GM10266 (cell line): ENCODE measurements at regions not wholly inside any gene's neighbourhood (a gene's known extent, or its start where the extent isn't known, plus 50 kb on each side); places are given as distances from the start of the nearest gene placed in this dataset.
"Not testable (repeated sequence)": the region's sequence is repeated elsewhere in the genome, so short reads cannot be mapped to it uniquely, and the experiment has no call there.

Experiments
- DNase-seq: peaks from one replicate; pipeline ENCODE4 v3.0.0; 2012; ENCODE audit errors: extremely low spot score
- TF ChIP-seq, protein P1 (sequence below): IDR thresholded peaks from 2 replicates; pipeline ENCODE4 v1.5.1; 2012; ENCODE audit warnings: mild to moderate bottlenecking, low read depth; ENCODE audit not compliant: control insufficient read depth, insufficient read depth; ENCODE audit errors: missing control alignments

DNA sequence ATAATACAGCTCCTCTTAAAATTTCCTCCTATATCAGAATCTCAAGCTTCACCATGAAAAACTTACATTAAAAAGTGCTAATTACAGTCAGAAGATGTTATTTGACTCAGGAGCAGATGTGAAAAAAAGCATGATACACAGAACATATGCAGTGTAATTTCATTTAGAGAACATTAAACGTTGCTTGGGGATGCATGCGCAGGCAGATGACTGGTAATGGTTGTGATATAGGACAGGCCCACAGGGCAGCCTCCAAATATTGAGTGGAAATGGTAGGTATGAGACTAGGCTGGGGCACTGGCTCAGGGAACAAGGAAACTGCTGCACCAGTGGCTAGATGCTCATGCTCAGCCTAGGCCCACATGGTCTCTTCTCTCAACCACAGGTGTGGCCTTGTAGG, 69.7 kb downstream of the IARS1 start:
- TF ChIP-seq, protein P1, sequence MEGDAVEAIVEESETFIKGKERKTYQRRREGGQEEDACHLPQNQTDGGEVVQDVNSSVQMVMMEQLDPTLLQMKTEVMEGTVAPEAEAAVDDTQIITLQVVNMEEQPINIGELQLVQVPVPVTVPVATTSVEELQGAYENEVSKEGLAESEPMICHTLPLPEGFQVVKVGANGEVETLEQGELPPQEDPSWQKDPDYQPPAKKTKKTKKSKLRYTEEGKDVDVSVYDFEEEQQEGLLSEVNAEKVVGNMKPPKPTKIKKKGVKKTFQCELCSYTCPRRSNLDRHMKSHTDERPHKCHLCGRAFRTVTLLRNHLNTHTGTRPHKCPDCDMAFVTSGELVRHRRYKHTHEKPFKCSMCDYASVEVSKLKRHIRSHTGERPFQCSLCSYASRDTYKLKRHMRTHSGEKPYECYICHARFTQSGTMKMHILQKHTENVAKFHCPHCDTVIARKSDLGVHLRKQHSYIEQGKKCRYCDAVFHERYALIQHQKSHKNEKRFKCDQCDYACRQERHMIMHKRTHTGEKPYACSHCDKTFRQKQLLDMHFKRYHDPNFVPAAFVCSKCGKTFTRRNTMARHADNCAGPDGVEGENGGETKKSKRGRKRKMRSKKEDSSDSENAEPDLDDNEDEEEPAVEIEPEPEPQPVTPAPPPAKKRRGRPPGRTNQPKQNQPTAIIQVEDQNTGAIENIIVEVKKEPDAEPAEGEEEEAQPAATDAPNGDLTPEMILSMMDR, result no peak
- no peak for DNase-seq

DNA sequence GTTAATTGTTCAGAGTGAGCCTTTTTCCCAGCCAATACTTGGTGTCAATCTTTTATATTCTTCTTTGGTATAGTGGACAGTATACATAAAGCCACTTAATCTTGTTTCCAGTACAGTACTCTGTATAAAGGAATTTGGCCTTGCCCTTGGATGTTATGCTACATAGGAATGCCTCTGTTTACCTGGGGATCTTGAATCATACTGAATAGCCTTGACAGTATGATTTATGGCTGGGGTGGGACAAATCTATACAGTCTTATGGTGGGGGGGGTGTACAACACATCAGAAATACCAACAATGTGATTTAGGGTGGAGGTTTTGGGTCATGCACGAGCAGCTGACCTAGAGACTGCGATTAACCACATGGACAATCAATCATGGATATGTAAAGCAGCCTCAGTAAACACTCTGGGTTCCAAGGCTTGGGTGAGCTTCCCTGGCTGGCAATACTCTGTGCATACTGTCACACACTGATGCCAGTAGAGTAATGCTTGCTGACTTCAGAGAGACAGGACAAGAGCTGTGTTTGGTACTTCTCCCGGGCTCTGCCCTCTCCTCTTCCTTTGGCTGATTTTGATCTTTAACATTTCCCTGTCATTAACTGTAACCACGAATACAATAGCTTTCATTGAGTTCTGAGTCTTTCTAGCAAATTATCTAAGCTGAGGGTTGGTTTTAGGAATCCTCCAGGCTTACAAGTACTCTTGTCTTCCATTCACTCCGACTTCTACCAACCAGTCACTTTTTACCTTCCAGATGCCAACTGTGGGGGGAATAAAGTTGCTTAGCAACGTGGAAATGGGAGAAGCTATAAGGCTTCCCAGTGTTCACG, 84.6 kb downstream of the IARS1 start:
- TF ChIP-seq, protein P1, result no peak
- DNase-seq, result no peak

DNA sequence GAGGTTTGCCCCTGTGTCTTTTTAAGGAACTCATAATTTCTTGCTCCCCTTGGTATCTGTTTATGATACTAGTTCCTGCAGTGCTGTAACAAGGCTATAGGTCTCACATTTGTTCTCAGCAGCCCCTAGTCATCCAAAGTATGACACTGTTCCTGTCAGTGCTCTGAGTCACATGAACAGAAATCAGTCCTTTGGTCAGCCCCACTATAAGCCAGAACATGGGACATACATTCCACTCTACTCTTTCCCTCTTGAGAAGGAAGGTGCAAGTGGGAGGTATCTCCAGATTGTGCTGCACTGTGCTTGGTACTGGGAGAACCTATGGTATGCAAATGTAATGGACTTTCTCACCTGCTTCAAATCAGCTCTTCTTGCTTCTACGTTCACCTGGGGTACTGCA, 87.0 kb downstream of the IARS1 start:
- TF ChIP-seq, protein P1, result no peak
- no peak for DNase-seq

DNA sequence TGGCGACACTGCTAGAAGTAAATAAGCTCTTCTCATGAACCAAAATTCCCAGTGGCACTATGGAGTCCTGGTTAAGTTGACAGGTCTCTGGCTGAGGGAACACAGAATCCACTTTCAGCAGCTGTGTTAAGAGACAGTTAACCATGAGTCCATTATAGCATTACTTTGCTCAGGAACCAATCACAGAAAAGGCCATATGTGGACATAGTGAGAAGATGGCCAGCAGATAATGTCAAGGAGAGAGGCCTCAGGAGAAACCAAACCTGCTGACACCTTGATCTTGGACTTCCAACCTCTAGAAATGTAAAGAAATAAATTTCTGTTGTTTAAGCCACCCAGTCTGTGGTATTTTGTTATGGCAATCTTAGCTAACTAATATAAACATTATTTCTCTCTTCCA, 88.7 kb upstream of the SPTLC1 start:
- DNase-seq, result not testable (repeated sequence)

DNA sequence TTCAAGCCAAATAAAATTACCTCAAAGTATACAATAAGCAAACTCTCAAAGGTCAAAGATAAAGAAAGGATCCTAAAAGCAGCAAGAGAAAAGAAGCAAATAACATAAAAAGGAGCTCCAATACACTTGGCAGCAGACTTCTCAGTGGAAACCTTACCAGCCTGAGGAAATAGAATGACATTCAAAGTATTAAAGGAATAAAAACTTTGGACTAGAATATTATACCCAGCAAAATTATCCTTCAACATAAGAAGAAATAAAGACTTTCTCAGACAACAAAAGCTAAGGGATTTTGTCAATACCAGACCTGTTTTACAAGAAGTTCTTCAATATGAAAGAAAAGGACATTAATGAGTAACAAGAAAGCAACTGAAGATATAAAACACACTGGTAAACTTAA, 83.0 kb upstream of the SPTLC1 start:
- DNase-seq, result not testable (repeated sequence)

DNA sequence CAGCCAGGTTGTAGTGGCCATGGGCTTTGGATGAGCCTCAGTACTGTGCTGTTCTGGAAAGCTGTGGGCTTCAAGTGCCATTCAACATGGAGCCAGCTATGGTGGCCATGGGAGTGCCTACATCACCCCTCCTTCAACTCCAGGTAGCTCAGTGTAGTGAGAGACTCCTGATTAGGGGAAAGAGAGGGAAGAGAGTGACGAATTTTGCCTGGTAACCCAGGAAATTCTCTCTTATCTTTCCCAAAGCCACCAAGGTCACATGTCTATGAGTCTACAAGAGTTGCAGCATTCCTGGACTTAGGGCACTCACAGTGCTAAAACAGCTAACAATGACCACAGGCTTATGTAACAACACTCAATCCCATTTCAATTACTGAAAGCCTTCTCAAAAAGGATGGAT, 81.7 kb upstream of the SPTLC1 start:
- TF ChIP-seq, protein P1, result no peak
- DNase-seq, result no peak

DNA sequence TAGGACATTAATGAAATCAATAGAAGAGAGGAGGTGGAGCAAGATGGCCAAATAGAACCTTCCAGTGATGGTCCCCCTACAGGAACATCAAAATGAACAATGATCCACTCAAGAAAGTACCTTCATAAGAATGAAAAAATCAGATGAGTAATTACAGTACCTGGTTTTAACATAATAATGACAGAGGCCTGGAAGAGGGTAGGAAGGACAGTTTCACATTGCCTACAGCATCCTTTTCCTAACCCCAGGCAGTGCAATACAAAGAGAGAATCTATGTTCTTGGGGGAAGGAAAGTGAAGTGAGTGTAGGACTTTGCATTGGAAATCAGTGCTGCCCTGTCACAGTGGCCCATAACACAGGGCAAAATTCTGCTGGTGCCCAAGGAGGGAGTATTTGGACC, 81.2 kb upstream of the SPTLC1 start:
- TF ChIP-seq, protein P1, result no peak
- DNase-seq, result no peak

DNA sequence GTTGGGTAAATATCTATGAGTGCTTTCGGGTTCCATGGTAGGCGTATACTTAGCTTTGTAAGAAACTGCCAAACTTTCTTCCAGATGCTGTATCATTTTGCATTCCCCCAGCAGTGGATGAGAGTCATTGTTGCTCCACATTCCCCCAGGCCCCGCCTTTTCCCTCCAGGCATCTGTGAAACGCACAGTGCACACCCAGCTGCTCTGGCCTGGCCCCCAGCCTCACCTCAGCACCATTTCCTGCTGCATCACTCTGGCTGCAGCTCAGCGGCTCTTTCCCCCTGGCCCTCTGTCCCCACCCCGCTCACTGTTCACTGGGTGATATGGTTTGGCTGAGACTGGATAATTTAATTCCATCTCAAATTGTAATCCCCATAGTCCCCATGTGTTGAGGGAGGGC, 76.6 kb upstream of the SPTLC1 start:
- TF ChIP-seq, protein P1, result no peak
- no peak for DNase-seq
